Activated naive CD8-positive, alpha-beta T cell treated with anti-CD3 and anti-CD28 coated beads for 36 hours (primary cell): ENCODE measurements at regions not wholly inside any gene's neighbourhood (a gene's known extent, or its start where the extent isn't known, plus 50 kb on each side); places are given as distances from the start of the nearest gene placed in this dataset.

Source experiments
- DNase-seq: peaks from one replicate; pipeline ENCODE4 v3.0.0; 2021
- H3K27ac Mint-ChIP-seq: one replicate; pipeline ENCODE4 v1.8.0; 2022; ENCODE audit warnings: mild to moderate bottlenecking, moderate library complexity, mixed read lengths
- H3K27me3 Mint-ChIP-seq: one replicate; pipeline ENCODE4 v1.8.0; 2022; ENCODE audit warnings: mild to moderate bottlenecking, mixed read lengths
- H3K36me3 Mint-ChIP-seq: one replicate; pipeline ENCODE4 v1.8.0; 2021; ENCODE audit warnings: mild to moderate bottlenecking, mixed read lengths
- H3K4me1 Mint-ChIP-seq: one replicate; pipeline ENCODE4 v1.8.0; 2021; ENCODE audit warnings: mixed read lengths
- H3K4me3 Mint-ChIP-seq: one replicate; pipeline ENCODE4 v1.8.0; 2022; ENCODE audit warnings: mild to moderate bottlenecking, moderate library complexity, mixed read lengths
- H3K9me3 Mint-ChIP-seq: one replicate; pipeline ENCODE4 v1.8.0; 2022; ENCODE audit warnings: mixed read lengths

DNA sequence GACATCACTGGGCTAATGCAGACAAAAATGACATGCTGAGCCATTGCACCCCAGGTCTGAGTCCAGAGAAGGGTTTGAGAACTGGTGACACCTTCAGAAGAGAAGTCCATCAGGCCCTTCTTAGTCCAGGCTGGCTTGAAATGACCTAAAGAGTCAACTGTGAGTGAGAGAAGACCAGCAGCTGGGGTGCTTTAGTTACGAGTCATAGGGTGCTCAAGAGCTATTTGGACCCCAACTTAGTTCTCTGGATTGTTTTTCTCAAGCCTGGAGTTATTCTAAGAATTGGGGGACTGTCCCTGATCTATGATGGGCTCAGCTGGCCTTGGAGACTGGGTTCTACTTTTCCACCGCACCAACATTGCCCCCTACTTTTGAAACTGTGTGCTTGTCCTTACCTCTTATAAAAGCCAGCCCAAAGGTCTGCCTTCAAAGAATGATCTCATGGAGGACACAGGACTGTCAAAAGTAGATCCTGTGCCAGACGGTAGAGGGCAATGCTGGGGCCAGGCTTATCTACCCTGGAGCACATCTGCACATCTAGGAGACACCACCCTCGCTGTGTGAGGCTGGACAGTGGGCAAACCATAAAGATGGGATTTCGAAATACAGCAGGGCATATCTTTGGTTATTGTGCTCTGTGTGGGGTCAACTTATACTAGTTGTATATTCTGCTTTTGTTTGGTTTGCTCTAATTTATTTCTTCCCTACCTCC lies 333.0 kb upstream of the SLC14A2 start:
- no peak overlapping the region for H3K4me3 Mint-ChIP-seq
- no peaks in the 10 kb centered on the region for H3K9me3 Mint-ChIP-seq
- no peaks in the 10 kb centered on the region for H3K4me1 Mint-ChIP-seq
- no peaks in the 10 kb centered on the region for H3K36me3 Mint-ChIP-seq
- no peak for DNase-seq
- H3K27me3 Mint-ChIP-seq = peaks cover 4% of the 10 kb centered on the region
- no peak overlapping the region for H3K27ac Mint-ChIP-seq

DNA sequence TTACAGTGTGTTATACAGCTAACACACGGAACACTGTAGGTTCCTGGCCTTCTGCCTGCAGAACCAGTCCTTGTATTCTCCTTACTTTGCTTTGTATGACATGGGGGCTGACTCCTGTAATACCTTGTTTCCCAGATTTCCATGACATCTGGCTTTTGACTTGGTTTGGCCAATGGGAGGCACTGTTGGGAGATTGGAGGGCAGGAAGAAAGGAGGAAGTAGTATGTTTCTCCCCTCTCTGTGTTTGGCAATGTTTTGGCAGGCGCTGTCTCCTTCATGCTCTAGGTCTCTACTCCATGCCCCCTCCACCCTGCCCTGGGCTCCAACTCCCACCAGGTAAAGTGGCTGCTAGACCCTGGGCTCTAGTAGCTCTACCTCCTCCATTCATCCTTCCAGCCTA lies 331.1 kb upstream of the SLC14A2 start:
- Mint-ChIP-seq H3K27me3 (peaks cover 4% of the 10 kb centered on the region), H3K36me3 (no peaks in the 10 kb centered on the region), H3K4me3 (no peak overlapping the region), H3K4me1 (no peaks in the 10 kb centered on the region), H3K27ac (no peak overlapping the region), H3K9me3 (no peaks in the 10 kb centered on the region)
- DNase-seq = no peak

- Mint-ChIP-seq H3K36me3 (no peaks in the 10 kb centered on the region), H3K27me3 (peaks cover 4% of the 10 kb centered on the region), H3K4me3 (no peak overlapping the region), H3K27ac (no peak overlapping the region), H3K4me1 (no peaks in the 10 kb centered on the region), H3K9me3 (no peaks in the 10 kb centered on the region)
- no peak for DNase-seq
Measured at GRCh38 chr18:45284851-45285250, 330.4 kb upstream of the SLC14A2 start.

GRCh38 chr18:45285251-45285650 lies 330.0 kb upstream of the SLC14A2 start:
- H3K36me3 Mint-ChIP-seq = no peaks in the 10 kb centered on the region
- no peak overlapping the region for H3K4me3 Mint-ChIP-seq
- peaks cover 4% of the 10 kb centered on the region for H3K27me3 Mint-ChIP-seq
- DNase-seq = no peak
- no peaks in the 10 kb centered on the region for H3K4me1 Mint-ChIP-seq
- H3K9me3 Mint-ChIP-seq = no peaks in the 10 kb centered on the region
- H3K27ac Mint-ChIP-seq = no peak overlapping the region

GRCh38 chr18:45286431-45286830 lies 328.8 kb upstream of the SLC14A2 start:
- DNase-seq = no peak
- no peak overlapping the region for H3K4me3 Mint-ChIP-seq
- no peaks in the 10 kb centered on the region for H3K4me1 Mint-ChIP-seq
- H3K27me3 Mint-ChIP-seq = peaks cover 4% of the 10 kb centered on the region
- no peak overlapping the region for H3K27ac Mint-ChIP-seq
- no peaks in the 10 kb centered on the region for H3K36me3 Mint-ChIP-seq
- no peaks in the 10 kb centered on the region for H3K9me3 Mint-ChIP-seq

DNA sequence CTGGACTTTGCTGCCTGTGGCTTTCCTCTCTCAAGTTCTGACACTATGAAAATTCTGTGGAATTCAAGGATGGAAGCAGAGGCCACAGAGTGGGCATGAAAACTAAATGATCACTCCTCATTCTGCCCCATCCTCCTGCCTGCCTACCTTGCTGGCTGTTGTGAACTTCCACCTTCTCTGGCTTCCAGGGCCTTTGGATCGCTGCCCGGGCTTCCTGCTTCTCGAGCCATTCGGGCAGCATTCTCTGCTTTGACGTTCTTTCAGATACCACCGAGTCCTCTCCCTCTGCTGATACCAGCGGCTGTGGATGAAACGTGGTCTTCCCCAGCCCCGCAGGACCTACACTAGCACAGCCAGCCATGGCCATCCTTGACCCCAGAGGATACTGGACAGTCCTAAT lies 327.7 kb upstream of the SLC14A2 start:
- H3K27me3 Mint-ChIP-seq = peaks cover 4% of the 10 kb centered on the region
- H3K36me3 Mint-ChIP-seq = no peaks in the 10 kb centered on the region
- H3K9me3 Mint-ChIP-seq = no peaks in the 10 kb centered on the region
- DNase-seq = no peak
- H3K27ac Mint-ChIP-seq = no peak overlapping the region
- no peaks in the 10 kb centered on the region for H3K4me1 Mint-ChIP-seq
- no peak overlapping the region for H3K4me3 Mint-ChIP-seq

DNA sequence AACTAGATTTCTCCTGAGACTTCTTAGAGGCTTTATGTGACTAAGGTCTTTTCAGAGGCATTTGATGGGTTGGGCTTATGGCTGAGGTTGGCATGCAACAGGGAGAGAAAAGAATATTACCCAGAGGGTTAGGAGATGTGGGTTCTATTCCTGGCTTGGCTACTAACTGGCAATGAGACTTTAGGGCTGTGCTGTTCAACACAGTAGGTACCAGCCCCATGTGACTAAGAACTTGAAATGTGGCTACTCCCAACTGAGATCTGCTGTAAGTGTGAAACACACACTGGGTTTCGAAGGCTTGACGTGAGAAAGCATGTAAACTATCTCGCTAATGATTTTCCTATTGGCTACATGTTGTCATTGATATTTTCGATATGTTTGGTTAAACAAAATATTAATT lies 324.9 kb upstream of the SLC14A2 start:
- no peak for DNase-seq
- Mint-ChIP-seq H3K36me3 (no peaks in the 10 kb centered on the region), H3K27ac (no peak overlapping the region), H3K4me1 (no peaks in the 10 kb centered on the region), H3K27me3 (no peaks in the 10 kb centered on the region), H3K9me3 (no peaks in the 10 kb centered on the region), H3K4me3 (no peak overlapping the region)

DNA sequence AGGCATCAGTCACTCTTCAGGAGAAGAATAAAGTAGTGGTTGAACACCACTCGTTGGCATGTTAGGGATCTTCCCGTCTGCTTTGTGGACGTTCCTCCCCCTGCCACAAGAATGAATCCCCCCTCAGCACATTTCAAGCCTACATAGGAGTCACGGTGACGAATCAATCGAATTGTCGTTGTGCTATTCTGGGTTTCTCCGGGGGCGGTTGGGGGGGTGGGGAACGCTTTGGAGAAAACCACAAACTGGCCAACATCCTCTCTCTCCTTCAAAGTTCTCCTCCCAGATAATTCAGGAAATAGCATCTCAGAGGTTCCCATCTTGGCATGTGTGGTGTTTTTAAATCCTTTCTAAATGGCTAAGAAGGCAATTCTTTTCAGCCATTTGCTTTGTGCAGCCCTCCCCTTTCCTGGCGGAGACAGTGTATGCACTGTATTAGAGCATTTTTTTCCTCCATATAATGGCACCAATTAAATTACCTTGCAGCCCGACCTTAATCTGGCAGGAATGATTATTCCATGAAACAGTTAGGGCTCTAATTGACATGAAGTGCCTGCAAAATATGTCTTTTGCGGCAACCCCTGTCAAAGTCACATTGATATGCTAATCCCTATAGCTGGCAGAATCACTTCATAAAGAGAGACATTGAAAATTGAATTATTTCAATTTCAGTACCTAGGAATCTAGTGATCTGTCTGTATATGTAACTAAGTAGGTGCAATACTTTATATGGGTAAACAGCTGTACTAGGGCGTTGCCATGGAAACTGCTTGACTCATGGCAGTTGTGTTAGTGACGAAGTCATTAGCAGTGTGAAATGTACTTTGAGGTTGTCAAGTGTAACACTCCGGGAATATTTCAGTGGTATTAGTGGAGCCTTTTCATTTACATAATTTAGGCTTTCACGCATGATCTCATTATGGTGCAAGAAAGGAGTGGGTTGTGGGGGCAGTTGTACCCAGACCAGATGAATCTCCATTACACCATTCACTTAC lies 323.4 kb upstream of the SLC14A2 start:
- no peaks in the 10 kb centered on the region for H3K4me1 Mint-ChIP-seq
- DNase-seq = no peak

GRCh38 chr18:45295388-45295787 lies 319.9 kb upstream of the SLC14A2 start:
- H3K27me3 Mint-ChIP-seq = no peaks in the 10 kb centered on the region
- H3K36me3 Mint-ChIP-seq = no peaks in the 10 kb centered on the region
- H3K4me3 Mint-ChIP-seq = no peak overlapping the region
- no peak for DNase-seq
- no peaks in the 10 kb centered on the region for H3K9me3 Mint-ChIP-seq
- no peak overlapping the region for H3K27ac Mint-ChIP-seq
- no peaks in the 10 kb centered on the region for H3K4me1 Mint-ChIP-seq

More for the DNA sequence above, 323.4 kb upstream of the SLC14A2 start:
- H3K9me3 Mint-ChIP-seq = no peaks in the 10 kb centered on the region
- no peaks in the 10 kb centered on the region for H3K36me3 Mint-ChIP-seq
- no peaks in the 10 kb centered on the region for H3K27me3 Mint-ChIP-seq
- no peak overlapping the region for H3K27ac Mint-ChIP-seq
- no peak overlapping the region for H3K4me3 Mint-ChIP-seq

- no peaks in the 10 kb centered on the region for H3K4me1 Mint-ChIP-seq
- no peaks in the 10 kb centered on the region for H3K36me3 Mint-ChIP-seq
- no peak overlapping the region for H3K27ac Mint-ChIP-seq
- H3K27me3 Mint-ChIP-seq = peaks cover 6% of the 10 kb centered on the region
- no peak overlapping the region for H3K4me3 Mint-ChIP-seq
- no peaks in the 10 kb centered on the region for H3K9me3 Mint-ChIP-seq
- DNase-seq = no peak
Measured at GRCh38 chr18:45298986-45299385, 316.3 kb upstream of the SLC14A2 start.

GRCh38 chr18:45303026-45303425 lies 312.2 kb upstream of the SLC14A2 start:
- no peak overlapping the region for H3K27ac Mint-ChIP-seq
- no peaks in the 10 kb centered on the region for H3K36me3 Mint-ChIP-seq
- no peak for DNase-seq
- no peaks in the 10 kb centered on the region for H3K4me1 Mint-ChIP-seq
- peaks cover 6% of the 10 kb centered on the region for H3K27me3 Mint-ChIP-seq
- peaks cover 1% of the 10 kb centered on the region for H3K9me3 Mint-ChIP-seq
- H3K4me3 Mint-ChIP-seq = no peak overlapping the region

GRCh38 chr18:45304558-45304957 lies 310.7 kb upstream of the SLC14A2 start:
- no peak overlapping the region for H3K4me3 Mint-ChIP-seq
- DNase-seq = no peak
- no peak overlapping the region for H3K27ac Mint-ChIP-seq
- no peaks in the 10 kb centered on the region for H3K4me1 Mint-ChIP-seq
- peaks cover 6% of the 10 kb centered on the region for H3K27me3 Mint-ChIP-seq
- no peaks in the 10 kb centered on the region for H3K36me3 Mint-ChIP-seq
- H3K9me3 Mint-ChIP-seq = peaks cover 1% of the 10 kb centered on the region

- Mint-ChIP-seq H3K36me3 (no peaks in the 10 kb centered on the region), H3K4me3 (no peak overlapping the region), H3K4me1 (no peaks in the 10 kb centered on the region), H3K9me3 (no peaks in the 10 kb centered on the region), H3K27me3 (no peaks in the 10 kb centered on the region), H3K27ac (no peak overlapping the region)
- DNase-seq = no peak
Measured at GRCh38 chr18:45312555-45313126, 302.6 kb upstream of the SLC14A2 start.

DNA sequence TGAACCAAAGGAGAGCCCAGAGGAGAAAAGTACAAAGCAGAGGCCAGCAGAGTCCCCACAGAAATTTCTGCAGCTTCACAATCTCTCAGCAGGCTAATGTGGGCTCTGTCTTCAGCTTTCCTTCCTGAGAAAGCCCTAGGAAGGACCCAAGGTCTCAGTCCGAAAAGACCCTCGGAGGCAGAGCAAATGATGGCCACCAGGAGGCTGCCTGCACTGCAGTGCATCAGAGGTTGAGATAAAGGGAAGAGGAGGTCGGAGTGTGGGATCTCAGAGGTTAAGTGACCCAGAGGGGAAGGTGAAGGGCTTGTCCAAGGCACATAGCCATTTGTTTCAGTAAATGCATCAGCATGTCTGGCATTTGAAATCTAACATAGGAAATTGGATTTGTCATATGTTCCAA lies 299.1 kb upstream of the SLC14A2 start:
- no peaks in the 10 kb centered on the region for H3K27me3 Mint-ChIP-seq
- no peaks in the 10 kb centered on the region for H3K9me3 Mint-ChIP-seq
- no peaks in the 10 kb centered on the region for H3K4me1 Mint-ChIP-seq
- no peak for DNase-seq
- H3K4me3 Mint-ChIP-seq = no peak overlapping the region
- no peaks in the 10 kb centered on the region for H3K36me3 Mint-ChIP-seq
- H3K27ac Mint-ChIP-seq = no peak overlapping the region

DNA sequence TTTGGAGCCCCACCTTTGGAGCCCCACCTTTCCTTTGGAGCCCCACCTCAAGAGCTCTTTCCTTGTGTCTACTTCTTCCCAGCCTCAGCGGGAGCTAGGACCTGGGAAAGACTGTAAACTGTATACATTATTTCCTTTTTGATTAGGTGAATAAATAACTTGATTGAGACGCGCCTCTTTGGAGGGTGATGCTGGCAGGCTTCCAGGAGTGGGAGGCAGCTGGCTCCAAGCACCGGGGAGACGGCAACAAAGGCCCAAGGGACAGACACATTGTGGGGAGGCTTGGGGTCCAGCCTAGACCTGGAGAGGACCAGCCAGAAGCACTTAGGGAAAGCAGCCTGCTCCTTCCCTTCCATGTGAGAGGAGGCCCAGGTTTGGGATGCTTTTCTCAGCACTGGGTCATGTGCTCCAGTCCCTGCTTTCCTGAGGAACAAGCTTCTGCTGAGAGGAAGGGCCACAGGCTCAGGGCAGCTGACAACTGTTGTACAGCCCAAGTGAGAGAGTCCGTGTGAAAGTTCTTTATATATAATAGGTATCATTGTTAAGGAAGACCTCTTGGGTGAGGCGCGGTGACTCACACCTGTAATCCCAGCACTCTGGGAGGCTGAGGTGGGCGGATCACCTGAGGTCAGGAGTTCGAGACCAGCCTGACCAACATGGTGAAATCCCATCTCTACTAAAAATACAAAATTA lies 297.2 kb upstream of the SLC14A2 start:
- H3K4me3 Mint-ChIP-seq = no peak overlapping the region
- H3K36me3 Mint-ChIP-seq = no peaks in the 10 kb centered on the region
- H3K9me3 Mint-ChIP-seq = no peaks in the 10 kb centered on the region
- no peaks in the 10 kb centered on the region for H3K27me3 Mint-ChIP-seq
- no peak overlapping the region for H3K27ac Mint-ChIP-seq
- no peak for DNase-seq
- no peaks in the 10 kb centered on the region for H3K4me1 Mint-ChIP-seq
